Right forelimb (tissue), 1 donor: ENCODE measurements at regions not wholly inside any gene's neighbourhood (a gene's known extent, or its start where the extent isn't known, plus 50 kb on each side); places are given as distances from the start of the nearest gene placed in this dataset.

ENCODE experiments used
- DNase-seq: peaks from one replicate; pipeline ENCODE4 v3.0.0-alpha.2; 2018

DNA sequence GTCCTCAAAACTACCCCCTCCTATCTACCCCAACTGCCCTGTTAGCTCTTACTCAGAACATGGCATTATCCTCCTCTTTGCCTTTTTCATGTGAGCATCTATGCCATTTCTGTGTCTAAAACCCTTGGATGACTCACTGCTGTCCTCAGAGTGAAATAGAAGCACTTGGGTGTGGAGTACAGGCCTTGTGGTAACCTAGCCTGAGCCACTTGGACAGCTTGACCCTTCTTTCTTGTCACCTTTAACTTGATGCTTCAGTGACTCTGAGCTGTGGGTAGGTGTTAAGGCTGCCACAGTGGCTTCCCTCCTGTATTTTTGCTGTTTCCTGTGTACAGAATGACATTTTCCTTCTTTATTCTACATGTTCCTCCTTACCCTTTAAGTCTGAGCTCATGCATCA, 391.4 kb downstream of the SH3GL2 start:
- no peak for DNase-seq

DNA sequence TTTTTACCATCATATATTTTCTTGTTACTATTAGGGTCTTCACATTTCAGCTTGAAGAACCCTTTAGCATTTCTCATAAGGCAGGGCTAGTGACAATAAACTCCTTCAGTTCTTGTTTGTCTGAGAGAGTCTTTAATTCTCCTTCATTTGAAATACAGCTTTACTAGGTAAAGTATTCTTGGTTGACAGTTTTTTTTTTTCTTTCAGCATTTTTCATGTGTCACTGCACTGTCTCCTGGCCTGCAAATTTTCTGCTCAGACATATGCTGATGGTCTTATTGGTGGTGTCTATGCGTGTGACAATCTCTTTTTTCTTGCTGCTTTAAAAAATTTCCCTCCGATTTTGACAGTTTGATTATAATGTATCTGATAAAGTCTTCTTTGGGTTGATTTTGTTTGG, 399.9 kb downstream of the SH3GL2 start:
- DNase-seq = no peak

DNA sequence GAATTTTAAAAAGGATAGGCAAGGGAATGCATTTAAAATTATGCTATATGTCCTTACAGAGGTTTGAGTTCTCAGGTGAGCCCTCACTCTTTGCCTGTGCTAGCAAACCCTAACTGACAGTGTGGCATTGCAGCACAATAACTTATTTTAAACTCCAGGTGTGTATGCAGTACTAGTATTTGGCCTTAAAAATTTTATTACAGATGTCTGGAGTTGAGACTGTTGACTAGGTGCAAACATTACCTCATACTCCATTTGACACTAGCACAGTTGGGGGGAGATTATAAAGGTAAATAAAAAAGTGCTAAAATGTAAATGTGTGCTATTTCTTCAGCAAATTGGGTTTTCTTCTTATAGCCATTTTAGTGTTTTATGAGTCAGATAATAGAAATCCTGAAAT, 407.7 kb downstream of the SH3GL2 start:
- DNase-seq = no peak

DNA sequence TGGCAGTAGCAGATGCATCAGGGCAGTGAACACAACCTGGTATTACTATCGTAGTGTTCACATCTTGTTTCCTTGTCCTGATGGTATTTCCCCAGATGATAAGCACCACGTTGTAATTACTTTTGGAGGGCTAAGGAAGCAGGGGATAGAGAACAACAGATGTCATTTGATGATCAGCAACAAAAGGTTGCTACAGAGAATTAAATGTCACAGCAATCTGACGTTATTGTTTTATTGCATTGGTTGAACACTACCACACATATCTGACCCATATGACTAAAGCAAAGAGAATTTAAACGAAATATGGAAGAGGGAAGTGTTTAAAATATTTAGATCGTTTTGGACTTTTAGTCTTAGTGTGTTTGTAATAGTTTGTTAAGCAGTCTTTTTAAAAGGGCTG, 408.3 kb downstream of the SH3GL2 start:
- no peak for DNase-seq

DNA sequence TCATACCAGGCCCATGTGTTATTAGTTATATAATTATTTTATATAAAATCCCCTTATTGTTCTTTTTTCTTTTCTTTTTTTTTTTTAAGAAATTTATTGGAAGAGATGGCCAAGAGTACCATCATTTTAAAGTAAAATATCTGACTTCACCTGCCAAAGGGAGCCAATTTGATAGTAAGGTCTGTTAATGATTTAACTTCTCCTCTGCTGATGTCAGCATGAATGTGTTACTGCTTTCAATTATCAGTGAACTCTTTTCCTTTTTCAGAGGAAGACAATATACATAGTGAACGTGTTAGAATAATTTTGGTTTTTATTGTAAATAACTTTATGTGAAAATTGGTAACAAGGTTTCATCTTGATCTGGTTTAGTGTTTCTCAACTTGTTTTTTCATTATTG, 409.6 kb downstream of the SH3GL2 start:
- DNase-seq = no peak

DNA sequence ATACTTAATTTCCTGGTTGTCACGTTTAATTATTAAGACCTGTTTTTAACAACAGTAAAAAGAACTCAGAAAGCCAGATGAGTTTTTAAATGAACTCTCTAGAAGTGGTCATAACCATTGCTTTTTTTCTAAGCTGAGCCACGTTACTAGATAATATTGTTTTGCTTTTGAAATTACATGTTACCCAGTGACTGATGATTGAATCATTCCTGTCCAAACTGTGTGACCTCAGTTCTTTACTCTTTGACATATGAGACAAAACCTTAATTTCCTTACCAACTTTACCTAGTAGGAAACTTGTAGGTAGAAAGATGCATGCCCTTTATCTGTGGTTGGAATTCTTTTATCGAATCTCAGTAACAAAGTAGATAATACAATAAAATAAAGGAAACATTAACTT, 411.7 kb downstream of the SH3GL2 start:
- DNase-seq = no peak

DNA sequence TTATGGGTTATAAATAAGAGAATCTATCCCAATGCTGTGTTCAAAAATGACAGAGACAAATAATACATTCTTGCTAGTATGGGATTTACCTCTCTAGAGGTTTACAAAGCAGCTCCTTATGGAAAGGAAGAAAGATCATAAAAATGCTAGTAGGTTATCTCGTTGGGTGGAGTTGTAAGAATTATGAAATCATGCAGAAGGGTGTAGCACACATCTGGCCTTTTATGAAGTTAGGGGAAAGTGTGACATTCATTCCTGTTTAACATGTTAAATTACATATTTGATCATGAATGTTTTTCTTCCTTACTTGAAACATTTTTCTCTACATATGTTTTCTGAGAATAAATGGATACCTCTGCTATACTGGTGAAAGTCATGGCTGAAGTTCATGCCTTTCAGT, 414.2 kb downstream of the SH3GL2 start:
- no peak for DNase-seq

DNA sequence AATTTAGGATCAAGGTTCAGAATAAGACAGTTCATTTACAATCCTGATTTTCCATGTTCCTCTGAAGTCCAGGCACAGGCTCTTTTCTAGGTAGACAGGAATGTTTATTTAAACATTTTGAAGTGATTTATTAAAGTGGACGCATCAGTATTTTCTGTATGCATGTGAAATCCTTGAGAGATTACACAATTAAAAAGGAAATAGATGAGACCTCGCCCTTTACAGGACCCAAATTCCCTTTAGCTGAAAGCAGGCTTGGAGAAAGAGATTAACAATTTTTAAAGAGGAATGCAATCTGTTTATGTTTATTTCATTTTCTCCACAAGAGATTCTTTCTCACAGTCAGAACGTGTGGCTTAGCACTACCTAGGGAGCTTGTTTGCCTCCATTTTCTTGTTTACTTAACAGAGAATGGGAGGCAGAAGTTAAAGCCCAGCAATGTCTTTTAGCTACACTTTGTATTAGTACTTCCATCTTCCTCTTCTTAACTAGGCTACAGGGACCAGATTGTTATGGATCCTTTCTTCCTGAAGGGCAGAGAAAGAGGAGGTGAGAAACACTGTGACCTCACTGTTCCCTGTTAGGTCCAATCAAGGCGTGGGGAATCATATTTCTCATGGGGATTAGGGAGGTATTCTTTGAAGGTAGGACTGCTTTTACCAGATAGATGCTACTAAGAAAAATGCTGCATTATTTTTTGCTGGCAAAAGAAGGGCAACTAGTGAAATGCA, 416.0 kb downstream of the SH3GL2 start:
- no peak for DNase-seq

DNA sequence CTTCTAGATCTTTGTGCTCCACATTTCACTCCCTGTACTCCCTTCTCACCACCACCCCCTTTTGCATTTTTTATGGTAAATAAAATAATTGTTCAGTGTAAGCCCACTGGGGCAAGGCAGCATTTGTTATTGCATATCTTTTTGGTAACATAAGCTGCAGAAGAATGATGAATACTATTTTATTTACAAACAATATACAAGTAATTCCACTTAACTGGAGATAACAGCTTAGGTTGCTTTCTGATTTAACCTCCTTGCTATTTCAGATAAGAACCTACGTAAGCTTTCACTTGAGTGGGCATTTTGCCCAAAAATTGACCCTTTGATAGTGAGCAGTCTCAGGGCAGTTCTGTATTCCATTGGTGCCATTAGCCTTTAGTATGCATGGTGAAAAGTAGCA, 417.9 kb downstream of the SH3GL2 start:
- no peak for DNase-seq

DNA sequence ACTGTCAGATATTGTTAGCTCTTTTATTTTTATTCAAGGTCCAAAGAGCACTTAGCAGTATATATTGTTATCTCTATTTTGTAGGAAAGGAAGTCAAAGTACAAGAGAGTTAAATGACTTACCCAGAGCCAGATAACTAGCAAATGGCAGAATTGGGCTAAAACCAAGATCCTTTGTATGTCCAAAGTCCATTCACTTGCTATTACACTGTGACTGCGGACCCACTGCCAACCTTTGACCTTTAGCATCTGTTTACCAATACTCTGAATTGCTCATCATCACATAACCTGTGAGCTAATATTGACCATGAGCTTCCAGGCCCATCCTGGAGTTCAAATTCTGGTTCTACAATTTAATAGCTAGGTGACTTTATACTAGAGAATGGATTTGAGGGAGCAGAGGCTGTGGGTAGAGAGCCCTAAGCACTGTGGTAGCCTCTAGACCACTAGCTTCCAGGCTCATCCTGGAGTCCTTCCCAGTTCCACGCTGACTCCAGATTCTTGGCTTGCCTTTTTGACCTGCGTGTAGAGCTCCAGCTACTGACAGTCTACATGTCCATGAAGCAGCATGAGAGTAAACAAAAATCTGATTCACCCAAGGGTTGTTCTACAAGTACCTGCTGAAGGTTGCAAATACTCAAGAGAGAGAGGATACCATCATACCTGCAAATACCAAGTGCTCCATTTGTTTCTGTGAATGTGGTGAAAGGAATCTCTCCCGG, 424.0 kb downstream of the SH3GL2 start:
- DNase-seq = no peak

DNA sequence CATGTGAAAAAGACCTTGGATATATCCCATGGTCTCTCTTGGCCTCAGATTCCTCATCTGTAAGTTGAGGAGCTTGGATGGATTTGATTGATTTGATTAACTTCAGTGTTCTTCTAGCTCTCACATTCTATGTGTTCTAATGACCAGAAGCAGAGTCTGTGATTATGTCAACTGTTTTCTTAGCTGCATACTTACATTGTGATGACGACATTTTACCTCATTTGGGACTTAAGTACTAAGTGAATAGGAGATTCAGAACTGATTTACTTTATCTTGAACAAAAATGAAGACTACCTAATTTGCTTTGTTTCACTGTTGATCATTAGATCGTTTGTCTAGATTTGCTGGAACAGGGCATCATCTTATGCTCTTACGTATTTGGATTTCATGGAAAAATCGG, 427.7 kb downstream of the SH3GL2 start:
- no peak for DNase-seq

DNA sequence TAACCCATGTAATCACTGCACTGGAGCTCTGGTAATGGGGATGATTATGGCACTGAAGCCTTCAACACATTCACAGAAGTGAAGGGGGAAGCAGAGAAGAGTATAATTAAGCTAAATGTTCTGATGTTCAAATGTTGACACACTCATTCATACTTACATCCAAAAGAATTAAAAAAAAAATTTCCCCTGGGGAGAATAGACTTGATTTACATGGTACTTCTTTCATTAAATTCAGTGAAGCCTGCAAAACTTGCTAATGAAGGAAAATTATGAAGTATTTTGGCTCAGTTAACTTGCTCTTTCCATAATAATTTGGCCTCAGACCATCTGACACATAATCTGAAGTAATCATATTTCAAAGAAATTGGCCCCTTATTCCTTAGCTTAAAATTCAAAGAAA, 428.8 kb downstream of the SH3GL2 start:
- DNase-seq = no peak

DNA sequence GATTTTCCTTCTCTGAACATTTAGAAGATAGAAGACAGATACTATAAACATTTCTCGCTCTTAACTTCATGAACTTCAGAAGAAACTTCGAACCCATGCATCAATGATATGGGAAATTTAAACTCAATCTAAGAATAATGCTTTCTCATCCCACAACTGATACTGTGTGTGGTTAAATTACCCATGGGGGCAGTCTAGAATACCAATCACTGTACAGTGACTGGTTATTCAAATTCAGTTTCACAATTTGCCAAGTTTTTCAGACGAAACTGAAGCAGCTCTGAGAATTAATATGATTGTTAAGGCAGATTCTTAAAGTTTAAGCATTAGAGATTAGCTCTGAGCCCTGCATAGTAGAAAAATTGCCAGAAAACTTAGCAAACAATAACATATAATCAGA, 431.0 kb downstream of the SH3GL2 start:
- DNase-seq = no peak

DNA sequence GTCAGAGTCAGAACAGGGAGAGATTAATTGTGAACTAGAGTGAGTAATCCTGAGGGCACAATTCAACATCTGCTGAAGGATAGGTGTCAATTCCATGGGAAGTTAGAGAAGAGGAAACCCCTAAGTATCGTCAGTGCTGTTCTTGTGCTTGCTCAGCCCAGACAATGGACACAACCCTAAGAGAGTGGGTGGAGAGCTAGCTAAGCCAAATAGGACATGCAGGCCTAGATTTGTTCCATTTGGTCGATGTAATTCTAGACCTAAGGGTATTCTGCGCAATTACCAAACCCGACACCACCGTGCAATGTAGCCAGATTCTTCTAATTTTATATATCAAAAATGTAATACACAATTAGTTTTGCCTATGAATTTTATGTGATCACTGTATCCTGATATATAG, 431.6 kb downstream of the SH3GL2 start:
- DNase-seq = no peak

DNA sequence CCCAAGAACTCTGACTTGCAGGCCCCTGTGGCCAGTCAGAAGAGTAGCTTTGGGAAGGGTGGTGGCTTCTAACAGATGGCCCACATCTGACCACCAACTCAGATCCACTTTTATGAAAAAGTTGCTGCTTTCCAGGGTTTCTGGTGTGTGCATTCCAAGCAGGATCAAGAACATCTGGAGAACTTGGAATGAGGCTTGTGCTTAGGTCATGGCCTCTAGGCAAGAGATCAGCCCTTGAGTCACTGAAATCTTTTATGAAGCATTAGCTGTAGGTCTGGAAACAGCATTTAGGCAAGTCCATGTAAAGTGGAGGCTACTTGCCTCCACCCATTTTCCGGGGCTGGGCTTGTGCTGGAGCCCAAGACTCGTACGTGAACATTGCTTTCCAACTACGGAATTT, 433.3 kb downstream of the SH3GL2 start:
- no peak for DNase-seq

DNA sequence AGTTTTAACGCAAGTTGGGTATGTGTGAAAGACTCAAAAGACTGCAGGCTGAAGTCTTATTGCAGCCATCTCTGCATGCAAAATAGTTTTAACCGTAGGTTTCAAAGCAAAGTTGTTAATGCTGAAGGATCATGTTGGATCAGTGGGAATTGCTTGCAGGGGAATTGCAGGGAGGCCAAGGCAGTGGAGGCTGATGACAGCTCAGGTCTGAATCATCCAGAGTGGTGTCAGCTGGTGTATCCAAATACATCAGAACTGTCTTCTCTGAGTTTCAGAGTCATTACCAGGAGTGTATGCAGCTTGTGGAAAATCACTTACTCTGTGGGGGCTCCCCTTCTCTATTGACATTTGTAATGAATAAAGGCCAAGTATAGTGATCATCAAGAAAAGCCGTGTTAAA, 435.7 kb downstream of the SH3GL2 start:
- no peak for DNase-seq

DNA sequence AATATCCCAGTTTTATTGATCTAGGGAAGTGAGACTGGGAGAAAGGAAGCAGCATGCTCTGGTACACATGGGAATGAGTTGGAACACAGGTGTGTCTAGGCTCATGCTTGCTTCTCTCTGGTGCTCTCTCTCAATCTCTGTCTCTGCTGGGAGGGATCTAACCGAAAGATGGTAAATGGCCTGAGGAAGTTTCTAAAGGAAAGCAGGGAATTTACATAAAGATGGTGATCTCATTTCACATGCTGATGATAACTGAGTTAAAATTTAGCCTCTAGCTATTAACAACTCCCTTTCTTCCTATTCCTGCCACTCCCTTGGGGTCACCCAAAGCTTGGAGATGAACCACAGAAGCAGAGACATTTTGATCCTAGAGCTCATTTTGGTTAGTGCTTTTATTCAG, 436.2 kb downstream of the SH3GL2 start:
- no peak for DNase-seq

DNA sequence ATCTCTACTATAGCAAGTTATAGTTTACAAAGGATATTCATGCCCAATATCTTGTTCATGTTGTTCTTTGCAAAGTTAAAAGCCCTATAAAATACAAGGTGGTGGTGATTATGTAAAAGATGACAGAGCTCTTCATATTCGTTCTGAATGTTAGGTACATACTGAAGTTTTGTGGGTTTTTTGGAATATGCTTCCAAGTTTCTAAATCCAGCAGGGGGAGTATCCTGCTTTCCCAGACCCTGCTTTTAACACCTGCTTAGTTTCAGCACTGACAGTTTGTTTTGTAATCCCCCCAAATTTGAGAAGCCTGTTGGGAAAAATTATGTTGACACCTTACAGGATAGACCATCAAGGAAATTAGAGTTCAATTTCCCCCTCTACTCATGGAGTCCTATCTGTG, 438.3 kb downstream of the SH3GL2 start:
- no peak for DNase-seq

DNA sequence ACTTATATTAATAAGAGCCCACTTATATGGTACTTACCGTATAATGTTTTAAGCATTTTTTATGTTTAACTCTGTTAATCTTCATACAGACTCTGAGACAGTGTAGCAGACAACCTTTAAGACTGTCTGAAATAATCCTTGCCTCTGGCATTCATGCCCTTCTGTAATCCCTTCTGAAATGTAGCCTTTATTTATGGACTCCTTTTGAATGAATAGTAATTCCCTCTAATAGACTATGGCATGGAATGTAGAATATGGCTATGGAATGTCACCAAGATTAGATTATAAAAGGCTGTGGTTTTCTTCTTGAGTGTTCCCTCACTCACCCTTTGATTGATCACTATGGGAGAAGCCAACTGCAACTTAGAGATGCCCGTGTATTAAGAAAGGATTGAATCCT, 439.4 kb downstream of the SH3GL2 start:
- no peak for DNase-seq

DNA sequence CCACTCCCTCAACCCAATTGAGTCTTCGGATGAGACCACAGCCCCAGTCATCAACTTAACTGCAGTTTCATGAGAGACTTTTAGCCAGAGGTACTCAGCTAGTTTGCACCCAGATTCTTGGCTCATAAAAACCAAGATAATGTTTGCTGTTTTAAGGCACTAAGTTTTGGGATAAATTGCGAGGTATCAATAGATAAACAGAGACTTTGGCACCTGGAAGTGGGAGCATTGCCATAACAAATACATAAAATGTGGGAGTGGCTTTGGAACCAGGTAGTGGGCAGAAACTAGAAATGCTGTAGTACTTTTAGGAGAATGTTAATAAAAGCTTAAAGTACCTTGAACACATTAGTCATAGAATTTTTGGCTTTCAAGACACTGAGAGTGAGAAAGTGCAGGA, 439.8 kb downstream of the SH3GL2 start:
- no peak for DNase-seq

DNA sequence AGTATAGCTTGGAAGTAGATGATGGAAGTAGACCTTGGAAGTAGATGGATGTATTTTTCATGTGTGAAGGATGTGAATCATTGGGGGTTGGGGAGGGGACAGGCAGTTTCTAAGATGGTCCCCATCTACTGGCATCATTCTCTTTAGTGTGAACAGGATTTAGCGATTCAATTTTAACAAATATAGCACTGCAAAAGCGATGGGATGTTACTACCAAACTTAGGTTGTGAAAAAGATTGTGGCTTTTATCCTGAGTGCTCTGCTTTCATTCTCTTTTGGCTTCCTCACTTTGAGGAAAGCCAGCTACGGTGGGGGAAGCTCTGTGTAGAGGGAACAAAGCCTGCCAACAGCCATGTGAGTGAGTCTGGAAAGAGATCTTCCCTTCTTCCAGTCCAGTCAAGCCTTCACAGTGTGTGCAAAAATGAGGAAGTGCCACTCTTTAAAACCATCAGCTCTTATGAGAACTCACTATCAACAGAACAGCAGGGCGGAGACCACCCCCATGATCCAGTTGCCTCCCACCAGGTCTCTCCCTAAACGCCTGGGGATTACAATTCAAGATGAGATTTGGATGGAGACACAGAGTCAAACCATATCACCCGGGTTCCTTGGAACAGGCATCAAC, 441.4 kb downstream of the SH3GL2 start:
- no peak for DNase-seq

DNA sequence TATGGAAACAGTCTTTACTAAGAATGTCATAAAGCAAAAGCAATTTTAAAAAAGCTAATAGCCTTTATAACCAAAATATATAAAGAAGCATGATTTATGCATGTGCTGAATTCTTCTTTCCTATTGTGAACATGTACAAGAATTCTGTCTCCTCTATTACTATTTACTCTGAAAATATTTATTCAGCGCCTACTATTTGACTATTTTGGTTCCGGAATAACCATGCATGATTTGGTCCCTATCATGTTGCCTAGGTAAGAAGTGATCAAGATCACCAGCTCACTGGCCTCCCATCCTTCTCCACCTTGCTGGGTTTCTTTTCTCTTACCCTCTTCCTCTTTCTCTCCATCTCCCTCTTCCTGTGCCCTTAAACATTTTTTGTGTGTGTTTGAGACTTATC, 443.8 kb downstream of the SH3GL2 start:
- DNase-seq = no peak

DNA sequence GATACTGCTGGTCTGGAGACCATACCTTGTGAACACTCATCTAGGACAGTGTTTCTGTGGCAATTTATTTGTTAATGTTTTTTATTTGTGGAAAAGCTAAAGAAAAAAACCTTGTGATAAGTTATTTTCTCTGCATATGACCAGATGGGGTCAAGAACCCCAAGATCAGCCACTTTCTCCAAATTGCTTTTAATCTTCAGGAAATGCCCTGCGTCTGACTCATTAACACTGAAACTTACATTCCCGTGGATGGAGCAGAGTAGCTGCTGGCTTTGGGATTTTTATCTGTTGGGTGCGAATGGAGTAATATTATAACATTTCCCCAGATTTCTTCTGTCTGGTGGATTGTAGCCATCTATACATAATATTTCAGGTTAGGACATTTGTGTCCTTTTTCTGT, 444.5 kb downstream of the SH3GL2 start:
- no peak for DNase-seq

DNA sequence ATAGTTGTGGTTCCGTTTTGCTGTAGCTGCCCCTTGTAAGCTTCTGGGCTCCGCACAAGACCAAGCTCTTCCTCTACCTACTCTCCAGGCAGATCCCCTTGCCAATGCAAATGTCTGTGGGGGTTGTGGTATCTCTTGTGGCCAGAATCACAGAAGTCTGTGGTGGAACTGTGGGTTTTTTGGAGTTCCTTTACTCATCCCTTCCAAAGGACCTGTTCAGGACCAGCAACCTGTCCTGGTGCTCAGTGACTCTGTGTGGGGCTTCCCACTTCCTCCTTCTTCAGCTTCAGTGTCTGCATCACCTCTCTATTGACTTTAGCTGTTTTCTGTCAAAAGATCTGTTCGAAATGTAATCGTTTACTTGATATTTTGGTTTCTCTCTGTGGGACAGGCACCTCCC, 441.3 kb upstream of the ADAMTSL1 start:
- DNase-seq = no peak
